DOHH2 (cell line): ENCODE measurements at regions not wholly inside any gene's neighbourhood (a gene's known extent, or its start where the extent isn't known, plus 50 kb on each side); places are given as distances from the start of the nearest gene placed in this dataset.

Source experiments
- H3F3A ChIP-seq: fragments of 200-600 bp; sonication (generic), shearing (Covaris generic); 2 replicates; pipeline ENCODE4 v1.6.0; 2016; ENCODE audit warnings: antibody characterized with exemption, mild to moderate bottlenecking; ENCODE audit not compliant: control insufficient read depth, insufficient read depth
- H3K27ac ChIP-seq: fragments of 200-600 bp; sonication (generic); 2 replicates; pipeline ENCODE4 v1.5.1; 2014; ENCODE audit warnings: low read depth, mild to moderate bottlenecking, low read length, moderate library complexity
- H3K27me3 ChIP-seq: fragments of 200-600 bp; sonication (generic); 2 replicates; pipeline ENCODE4 v1.6.1; 2014; ENCODE audit warnings: mild to moderate bottlenecking, low read length, mixed read lengths; ENCODE audit not compliant: control insufficient read depth
- H3K36me3 ChIP-seq: fragments of 200-600 bp; sonication (generic); 2 replicates; pipeline ENCODE4 v1.6.1; 2014; ENCODE audit warnings: mild to moderate bottlenecking, low read length, moderate library complexity, mixed read lengths; ENCODE audit not compliant: control insufficient read depth
- H3K4me1 ChIP-seq: fragments of 200-600 bp; sonication (generic); 2 replicates; pipeline ENCODE4 v1.6.1; 2014; ENCODE audit warnings: mild to moderate bottlenecking, low read length, mixed read lengths; ENCODE audit not compliant: control insufficient read depth
- H3K4me2 ChIP-seq: fragments of 200-600 bp; sonication (generic); 2 replicates; pipeline ENCODE4 v1.6.0; 2014; ENCODE audit warnings: mild to moderate bottlenecking, low read length, moderate library complexity
- H3K4me3 ChIP-seq: fragments of 200-600 bp; sonication (generic); 2 replicates; pipeline ENCODE4 v1.5.1; 2014; ENCODE audit warnings: mild to moderate bottlenecking, low read length, mixed read lengths
- H3K79me2 ChIP-seq: fragments of 200-600 bp; sonication (generic); 2 replicates; pipeline ENCODE4 v1.6.1; 2014; ENCODE audit warnings: mild to moderate bottlenecking, low read length, mixed read lengths; ENCODE audit not compliant: control insufficient read depth
- H3K9me2 ChIP-seq: fragments of 200-600 bp; sonication (generic); replicated peaks from 2 replicates; pipeline ENCODE4 v1.6.1; 2014; ENCODE audit warnings: mild to moderate bottlenecking, low read length, mixed read lengths; ENCODE audit not compliant: control insufficient read depth
- H3K9me3 ChIP-seq: fragments of 200-600 bp; sonication (generic); 2 replicates; pipeline ENCODE4 v1.6.1; 2014; ENCODE audit warnings: antibody characterized with exemption, low read length, mixed read lengths; ENCODE audit not compliant: control insufficient read depth, insufficient read depth
- H4K20me1 ChIP-seq: fragments of 200-600 bp; sonication (generic); 2 replicates; pipeline ENCODE4 v1.6.0; 2014; ENCODE audit warnings: low read depth, mild to moderate bottlenecking, antibody characterized with exemption, low read length, moderate library complexity; ENCODE audit not compliant: control insufficient read depth, insufficient read depth
- EZH2phosphoT487 ChIP-seq: fragments of 200-600 bp; sonication (generic); IDR thresholded peaks from 2 replicates; pipeline ENCODE4 v1.6.1; 2017; ENCODE audit warnings: borderline replicate concordance, mild to moderate bottlenecking, antibody characterized with exemption, low read length, moderate library complexity, mixed read lengths
- TF ChIP-seq, protein P1 (sequence below): fragments of 200-600 bp; sonication (generic); IDR thresholded peaks from one replicate; pipeline ENCODE4 v1.5.1; 2014; ENCODE audit warnings: antibody characterized with exemption, mild to moderate bottlenecking, low read depth, low read length; ENCODE audit not compliant: poor library complexity, severe bottlenecking

DNA sequence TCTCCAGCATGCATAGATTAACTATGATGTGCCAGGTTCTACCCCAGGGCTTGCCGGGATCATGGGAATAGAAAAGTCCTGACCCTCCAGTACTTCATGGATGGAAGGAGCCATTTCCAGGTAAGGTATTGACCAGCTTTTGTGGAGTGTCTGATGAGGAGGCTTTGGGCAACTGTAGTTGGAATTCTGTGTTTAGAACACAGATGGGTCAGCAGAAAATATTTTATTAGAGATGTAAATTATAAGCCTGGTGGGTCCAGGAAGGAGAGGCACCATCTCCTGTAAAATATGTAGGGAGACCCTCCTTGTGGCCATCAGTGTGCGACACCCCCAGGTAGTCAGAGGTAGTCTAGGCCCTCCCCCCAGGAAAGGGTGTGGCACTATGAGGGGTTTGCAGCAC lies 156.2 kb downstream of the IRX1 start:
- Histone ChIP-seq H3K79me2 (no peaks in the 10 kb centered on the region), H3K27ac (no peak overlapping the region), H3K9me2 (no peaks in the 10 kb centered on the region), H3K4me3 (no peak overlapping the region), H3F3A (no peaks in the 10 kb centered on the region), H3K36me3 (no peaks in the 10 kb centered on the region), H3K27me3 (no peaks in the 10 kb centered on the region), H4K20me1 (no peaks in the 10 kb centered on the region), H3K4me2 (no peak overlapping the region), H3K9me3 (peaks cover 5% of the 10 kb centered on the region; the same call in 1 of the 2 replicates), H3K4me1 (no peaks in the 10 kb centered on the region)
- TF ChIP-seq EZH2phosphoT487, result no peak
- TF ChIP-seq, protein P1, sequence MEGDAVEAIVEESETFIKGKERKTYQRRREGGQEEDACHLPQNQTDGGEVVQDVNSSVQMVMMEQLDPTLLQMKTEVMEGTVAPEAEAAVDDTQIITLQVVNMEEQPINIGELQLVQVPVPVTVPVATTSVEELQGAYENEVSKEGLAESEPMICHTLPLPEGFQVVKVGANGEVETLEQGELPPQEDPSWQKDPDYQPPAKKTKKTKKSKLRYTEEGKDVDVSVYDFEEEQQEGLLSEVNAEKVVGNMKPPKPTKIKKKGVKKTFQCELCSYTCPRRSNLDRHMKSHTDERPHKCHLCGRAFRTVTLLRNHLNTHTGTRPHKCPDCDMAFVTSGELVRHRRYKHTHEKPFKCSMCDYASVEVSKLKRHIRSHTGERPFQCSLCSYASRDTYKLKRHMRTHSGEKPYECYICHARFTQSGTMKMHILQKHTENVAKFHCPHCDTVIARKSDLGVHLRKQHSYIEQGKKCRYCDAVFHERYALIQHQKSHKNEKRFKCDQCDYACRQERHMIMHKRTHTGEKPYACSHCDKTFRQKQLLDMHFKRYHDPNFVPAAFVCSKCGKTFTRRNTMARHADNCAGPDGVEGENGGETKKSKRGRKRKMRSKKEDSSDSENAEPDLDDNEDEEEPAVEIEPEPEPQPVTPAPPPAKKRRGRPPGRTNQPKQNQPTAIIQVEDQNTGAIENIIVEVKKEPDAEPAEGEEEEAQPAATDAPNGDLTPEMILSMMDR, result no peak

GRCh38 chr5:3778000-3778550 lies 182.4 kb downstream of the IRX1 start:
- Histone ChIP-seq H3K27me3 (no peaks in the 10 kb centered on the region), H4K20me1 (no peaks in the 10 kb centered on the region), H3K9me3 (peaks cover 11% of the 10 kb centered on the region; the same call in 1 of the 2 replicates)

GRCh38 chr5:3778945-3779344 lies 183.3 kb downstream of the IRX1 start:
- no peak overlapping the region for H3K27ac ChIP-seq
- H3K9me3 ChIP-seq, result peaks cover 10% of the 10 kb centered on the region; the same call in 1 of the 2 replicates
- no peaks in the 10 kb centered on the region for H3K36me3 ChIP-seq
- H3K4me3 ChIP-seq, result no peak overlapping the region
- TF ChIP-seq EZH2phosphoT487, result no peak
- TF ChIP-seq, protein P1, result no peak
- no peaks in the 10 kb centered on the region for H3K9me2 ChIP-seq
- H3K79me2 ChIP-seq, result no peaks in the 10 kb centered on the region
- H3F3A ChIP-seq, result no peaks in the 10 kb centered on the region
- no peaks in the 10 kb centered on the region for H4K20me1 ChIP-seq
- no peaks in the 10 kb centered on the region for H3K27me3 ChIP-seq
- H3K4me2 ChIP-seq, result no peak overlapping the region
- no peaks in the 10 kb centered on the region for H3K4me1 ChIP-seq

More at GRCh38 chr5:3778000-3778550, 182.4 kb downstream of the IRX1 start:
- no peak for TF ChIP-seq EZH2phosphoT487
- TF ChIP-seq, protein P1, result no peak
- Histone ChIP-seq H3K9me2 (no peaks in the 10 kb centered on the region), H3K36me3 (no peaks in the 10 kb centered on the region), H3K79me2 (no peaks in the 10 kb centered on the region), H3K4me3 (no peak overlapping the region), H3K4me1 (no peaks in the 10 kb centered on the region), H3F3A (no peaks in the 10 kb centered on the region), H3K4me2 (no peak overlapping the region), H3K27ac (no peak overlapping the region)
